Keratinocyte (primary cell): ENCODE measurements at regions not wholly inside any gene's neighbourhood (a gene's known extent, or its start where the extent isn't known, plus 50 kb on each side); places are given as distances from the start of the nearest gene placed in this dataset.

Experiments
- CTCF ChIP-seq, 3 experiments: IDR thresholded peaks in 1 of 3; conservative IDR thresholded peaks in 1 of 3; optimal IDR thresholded peaks in 1 of 3; 2 replicates in 2 of 3; 3 replicates in 1 of 3; pipeline versions ENCODE3 to v1.5.1; 2011; ENCODE audit warnings: low read length in 3 of 3, mild to moderate bottlenecking in 3 of 3, moderate library complexity in 2 of 3, control low read depth in 1 of 3, inconsistent platforms in 1 of 3; ENCODE audit not compliant: insufficient read depth in 2 of 3; ENCODE audit errors: extremely low read depth in 1 of 3
- EZH2 ChIP-seq: IDR thresholded peaks from one replicate; pipeline ENCODE4 v1.6.1; 2012; ENCODE audit warnings: inconsistent platforms, mild to moderate bottlenecking, low read length, moderate library complexity

GRCh38 chr5:3889412-3890142, 293.9 kb downstream of the IRX1 start:
- TF ChIP-seq EZH2 = no peak
- no peak for TF ChIP-seq CTCF (optimal IDR thresholded peaks at IDR 0.05 in 1 of 3, IDR thresholded peaks at IDR 0.05 in 1 of 3, conservative IDR thresholded peaks at IDR 0.05 in 1 of 3; ENCODE audit: extremely low read depth in 1 of 3, insufficient read depth in 2 of 3, low read length in 3 of 3)
